ENCODE measurements at regions not wholly inside any gene's neighbourhood (a gene's known extent, or its start where the extent isn't known, plus 50 kb on each side); places are given as distances from the start of the nearest gene placed in this dataset.

DNA sequence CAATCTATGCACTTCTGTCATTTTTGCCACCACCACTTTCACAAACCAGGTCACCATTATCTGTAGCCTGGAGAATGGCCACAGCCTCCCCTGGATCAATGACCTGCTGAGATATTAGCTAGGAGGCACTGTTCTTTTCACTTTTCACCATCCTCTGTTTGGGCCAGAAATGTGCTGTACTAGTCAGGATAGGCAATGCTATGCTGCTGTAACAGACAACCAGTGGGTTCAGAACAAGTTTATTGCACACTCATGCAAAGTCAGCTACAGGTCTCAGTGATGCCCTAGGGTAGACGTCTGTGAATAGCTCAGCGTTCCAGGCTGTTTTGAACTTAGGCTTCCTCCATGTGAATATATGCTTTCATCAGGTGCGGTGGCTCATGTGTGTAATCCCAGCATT is 231.5 kb downstream of the SUDS3 start:
- DNase-seq (ENCODE audit: low read depth): no peak

GRCh38 chr12:118608770-118609344 is 232.5 kb downstream of the SUDS3 start:
- no peak for DNase-seq (ENCODE audit: low read depth)

- DNase-seq (ENCODE audit: low read depth): no peak
These were observed 234.9 kb downstream of the SUDS3 start for GRCh38 chr12:118611295-118611694.

- DNase-seq (ENCODE audit: low read depth): no peak
These were observed 235.4 kb downstream of the SUDS3 start for GRCh38 chr12:118611770-118612169.

- no peak for DNase-seq (ENCODE audit: low read depth)
These were observed 241.5 kb downstream of the SUDS3 start for GRCh38 chr12:118617611-118618450.

GRCh38 chr12:118618695-118619094 is 242.3 kb downstream of the SUDS3 start:
- no peak for DNase-seq (ENCODE audit: low read depth)

GRCh38 chr12:118625050-118625675 is 248.8 kb downstream of the SUDS3 start:
- no peak for DNase-seq (ENCODE audit: low read depth)

DNA sequence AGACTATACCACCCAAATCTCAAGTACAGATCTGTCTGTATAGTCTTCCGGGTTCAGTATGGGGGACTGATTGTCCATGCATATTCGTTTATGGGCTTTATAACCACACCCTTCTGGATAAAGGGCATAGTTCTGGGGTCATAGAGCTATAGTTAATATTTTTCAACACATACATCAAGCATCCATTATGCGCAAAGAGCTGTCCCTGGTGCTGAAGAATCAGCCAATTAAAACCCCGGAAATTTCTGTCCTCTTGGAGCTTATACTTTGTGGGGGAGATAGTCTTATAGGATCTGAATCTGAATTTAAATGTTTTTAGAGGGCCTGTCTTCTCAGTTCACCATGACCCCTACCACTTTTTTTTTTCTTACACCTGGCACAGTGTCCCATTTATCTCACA is 256.7 kb downstream of the SUDS3 start:
- no peak for DNase-seq (ENCODE audit: low read depth)

- DNase-seq (ENCODE audit: low read depth): no peak
These were observed 258.9 kb downstream of the SUDS3 start for GRCh38 chr12:118635276-118635675.

DNA sequence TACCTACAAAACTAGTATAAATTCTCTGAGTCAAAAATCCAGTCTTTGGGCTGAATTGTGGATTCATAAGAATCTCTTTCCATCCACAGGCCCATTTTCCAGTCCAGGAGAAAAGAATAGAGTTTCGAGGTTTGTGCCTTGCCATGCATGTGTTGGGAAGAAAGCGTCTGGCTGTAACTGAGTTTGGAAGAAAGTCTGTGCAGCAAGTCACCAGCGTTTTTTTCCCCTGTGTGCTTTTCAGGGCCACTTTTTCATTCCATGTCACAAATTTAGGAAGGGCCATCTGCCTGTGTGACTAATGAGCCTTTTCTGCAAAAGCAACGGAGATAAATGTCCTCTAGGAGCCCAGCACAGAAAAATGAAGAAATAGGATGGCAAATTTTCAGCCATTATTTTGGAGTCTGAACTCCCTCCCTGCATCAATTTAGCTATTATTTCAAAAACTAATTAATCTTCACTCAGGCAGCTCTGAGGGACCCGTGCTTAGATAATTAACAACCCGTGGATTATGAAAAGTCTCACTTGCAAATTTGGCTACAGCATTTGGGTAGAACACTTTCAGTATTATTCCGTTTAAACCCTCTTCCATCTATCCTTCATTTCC is 261.5 kb downstream of the SUDS3 start:
- DNase-seq (ENCODE audit: low read depth): no peak

DNA sequence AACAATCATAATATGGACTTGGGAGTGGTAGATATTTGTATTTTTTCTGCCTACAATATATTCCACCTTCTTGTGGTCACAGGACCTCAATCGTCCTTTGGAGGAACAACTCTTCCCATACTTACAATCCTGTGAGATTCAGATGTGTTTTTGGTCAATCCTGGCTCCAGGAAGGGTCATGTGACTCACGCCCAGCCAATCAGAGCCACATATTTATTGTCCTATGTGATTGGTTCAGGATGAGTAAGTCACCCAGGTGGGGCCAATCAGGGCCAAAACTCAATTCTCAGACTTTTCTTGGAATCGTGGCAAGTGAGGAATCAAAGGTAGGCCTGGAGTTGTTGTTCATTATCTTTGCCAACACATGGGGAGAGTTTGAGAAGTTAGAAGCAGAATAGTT is 264.9 kb downstream of the SUDS3 start:
- no peak for DNase-seq (ENCODE audit: low read depth)

DNA sequence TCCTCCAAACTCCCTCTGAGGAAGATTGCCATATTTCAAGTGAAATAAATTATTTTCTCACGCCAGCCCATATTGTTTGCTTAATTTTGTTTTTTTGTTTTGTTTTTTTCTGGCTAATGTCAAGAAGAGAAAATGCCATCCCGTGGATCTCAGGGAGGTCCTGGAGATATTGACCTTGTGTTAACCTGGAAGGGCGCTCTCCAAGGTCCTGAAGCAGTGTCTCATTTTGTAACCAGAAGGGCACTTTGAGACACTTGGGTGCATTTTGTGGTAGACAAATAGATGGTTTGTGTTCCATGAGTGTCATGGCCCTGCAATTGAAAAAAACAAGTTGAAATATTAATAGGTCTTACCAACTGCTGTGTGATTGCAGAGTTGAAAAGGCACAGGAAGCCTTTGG is 268.9 kb downstream of the SUDS3 start:
- DNase-seq (ENCODE audit: low read depth): no peak

GRCh38 chr12:118649765-118650585 is 273.6 kb downstream of the SUDS3 start:
- no peak for DNase-seq (ENCODE audit: low read depth)

DNA sequence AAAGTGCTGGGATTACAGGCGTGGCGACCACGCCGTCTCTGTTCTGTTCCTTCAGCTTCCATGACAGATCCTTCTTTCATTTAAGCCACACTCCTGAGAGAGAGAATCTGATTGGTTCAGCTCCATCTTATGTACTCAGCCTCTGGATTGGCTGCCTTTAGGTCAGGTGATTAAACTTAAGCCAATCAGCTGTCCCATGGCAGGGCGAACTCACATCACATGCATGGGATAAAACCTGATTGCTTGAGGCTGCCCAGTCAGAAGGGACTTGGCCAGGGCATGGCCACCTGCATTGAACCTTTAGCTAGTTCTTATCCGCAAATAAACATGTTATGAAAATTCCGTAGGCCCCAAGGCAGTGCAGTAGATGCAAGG is 274.2 kb downstream of the SUDS3 start:
- no peak for DNase-seq (ENCODE audit: low read depth)

DNA sequence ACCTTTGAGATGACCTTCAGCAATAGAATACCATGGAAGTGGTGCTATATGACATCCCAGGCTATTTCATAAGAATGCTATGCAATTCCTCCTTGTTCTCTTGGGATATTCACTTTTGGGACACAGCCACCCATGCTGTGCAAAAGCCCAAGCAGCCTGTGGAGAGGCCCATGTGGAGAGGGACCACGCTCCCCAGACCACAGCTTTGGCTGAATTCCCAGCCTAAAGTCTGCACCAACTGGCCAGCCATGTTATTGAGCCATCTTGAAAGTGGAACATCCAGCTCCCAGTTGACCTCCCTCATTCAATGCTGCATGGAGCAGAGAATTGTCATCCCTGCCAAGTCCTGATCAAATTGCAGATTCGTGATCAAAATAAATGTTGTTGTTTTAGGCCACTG is 275.1 kb downstream of the SUDS3 start:
- no peak for DNase-seq (ENCODE audit: low read depth)

DNA sequence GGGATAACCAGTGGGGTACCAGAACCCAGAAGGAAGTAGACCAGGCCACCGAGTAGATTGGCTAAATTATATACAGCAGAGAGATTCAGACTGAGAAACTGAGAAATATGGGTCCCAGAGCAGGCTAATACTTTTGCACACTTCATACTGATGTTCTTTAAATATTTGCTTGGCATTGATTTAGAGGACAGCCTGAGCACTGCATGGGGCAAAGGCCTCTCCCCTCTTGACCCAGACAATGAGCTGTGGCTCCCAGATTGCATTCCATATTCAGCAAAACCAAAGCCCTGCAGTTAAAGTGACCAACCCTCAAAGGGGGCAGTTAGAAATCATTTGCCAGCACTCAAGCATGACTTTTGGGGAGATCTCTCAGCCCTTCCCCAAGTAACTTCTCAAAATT is 279.2 kb downstream of the SUDS3 start:
- DNase-seq (ENCODE audit: low read depth): no peak

DNA sequence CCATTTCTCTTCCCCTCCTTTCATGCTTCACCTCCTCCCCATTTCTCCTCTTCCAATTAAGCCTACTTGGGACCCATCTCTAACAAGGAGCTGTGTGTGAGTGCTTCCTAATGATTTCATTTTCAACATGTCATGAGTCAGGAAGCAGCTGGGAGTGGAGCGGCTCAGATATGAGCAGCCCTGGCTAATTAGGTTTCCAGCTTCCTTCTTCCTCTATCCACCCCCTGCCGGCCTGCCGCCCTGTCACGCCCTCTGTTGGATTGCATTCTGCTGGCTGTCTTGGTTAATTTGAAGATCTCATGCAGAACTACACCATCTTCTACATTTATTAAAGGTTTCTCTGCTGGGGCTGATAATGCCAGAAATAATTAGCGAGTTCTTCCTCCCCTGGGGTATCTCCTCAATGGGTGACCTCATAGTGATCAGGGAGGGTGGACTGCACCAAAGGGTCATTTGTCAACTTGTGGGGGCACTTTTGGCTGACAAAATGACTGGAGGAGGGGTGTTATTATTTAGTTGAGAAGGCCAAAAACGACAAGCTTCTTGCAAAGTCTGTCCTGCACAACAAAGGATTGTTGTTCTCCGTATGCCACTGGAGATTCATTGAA is 300.9 kb upstream of the SRRM4 start:
- no peak for DNase-seq (ENCODE audit: low read depth)

- DNase-seq (ENCODE audit: low read depth): no peak
These were observed 298.7 kb upstream of the SRRM4 start for GRCh38 chr12:118682656-118683055.

DNA sequence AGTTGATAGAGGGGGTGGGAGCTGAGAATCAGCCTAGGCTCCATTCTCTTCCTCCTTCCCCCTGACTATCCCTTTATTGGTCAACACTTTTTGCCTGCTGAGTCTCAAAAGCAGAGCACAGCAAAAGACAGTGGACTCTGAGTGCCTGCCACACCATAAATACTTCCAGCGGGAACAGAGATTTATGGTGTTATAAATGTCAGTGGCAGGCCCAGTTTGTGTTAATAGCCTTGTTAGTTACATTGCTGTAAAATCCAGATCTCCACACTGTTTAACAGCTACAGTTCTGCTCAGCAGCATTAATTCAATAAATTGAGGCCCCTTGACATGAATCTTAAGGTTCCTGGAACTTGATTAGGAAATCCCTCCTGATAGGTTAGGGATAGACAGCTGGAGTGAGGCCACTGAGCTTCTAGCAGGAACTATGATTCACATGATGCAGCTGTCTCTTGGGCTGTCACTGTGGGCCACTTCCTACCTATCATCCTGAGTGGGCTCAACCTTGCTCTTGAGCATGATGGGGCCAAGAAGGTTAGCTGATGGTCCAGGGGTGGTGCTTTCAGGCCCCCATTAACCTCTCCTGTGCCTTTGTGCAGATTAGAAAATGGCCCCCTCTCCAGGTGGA is 295.2 kb upstream of the SRRM4 start:
- DNase-seq (ENCODE audit: low read depth): no peak

GRCh38 chr12:118689793-118690192 is 291.5 kb upstream of the SRRM4 start:
- no peak for DNase-seq (ENCODE audit: low read depth)

- no peak for DNase-seq (ENCODE audit: low read depth)
These were observed 290.8 kb upstream of the SRRM4 start for GRCh38 chr12:118690506-118690905.

Data from forelimb muscle (tissue), 1 donor.